ENCODE measurements at regions not wholly inside any gene's neighbourhood (a gene's known extent, or its start where the extent isn't known, plus 50 kb on each side); places are given as distances from the start of the nearest gene placed in this dataset.

- Histone ChIP-seq H3K27me3 (peaks cover 13% of the 10 kb centered on the region), H3K4me1 (ENCODE audit: control insufficient read depth in 1 of 2, insufficient read depth in 1 of 2, low read depth in 1 of 2, low read length in 1 of 2) (no peaks in the 10 kb centered on the region), H3K4me3 (ENCODE audit: low read depth in 1 of 2, low read length in 1 of 2) (no peak overlapping the region), H3K9me3 (no peaks in the 10 kb centered on the region), H3K36me3 (no peaks in the 10 kb centered on the region), H3K27ac (no peak overlapping the region)
- TF ChIP-seq CTCF (IDR thresholded peaks at IDR 0.05): no peak
Measured at GRCh38 chr7:55657654-55658053, 85.4 kb upstream of the VOPP1 start.

DNA sequence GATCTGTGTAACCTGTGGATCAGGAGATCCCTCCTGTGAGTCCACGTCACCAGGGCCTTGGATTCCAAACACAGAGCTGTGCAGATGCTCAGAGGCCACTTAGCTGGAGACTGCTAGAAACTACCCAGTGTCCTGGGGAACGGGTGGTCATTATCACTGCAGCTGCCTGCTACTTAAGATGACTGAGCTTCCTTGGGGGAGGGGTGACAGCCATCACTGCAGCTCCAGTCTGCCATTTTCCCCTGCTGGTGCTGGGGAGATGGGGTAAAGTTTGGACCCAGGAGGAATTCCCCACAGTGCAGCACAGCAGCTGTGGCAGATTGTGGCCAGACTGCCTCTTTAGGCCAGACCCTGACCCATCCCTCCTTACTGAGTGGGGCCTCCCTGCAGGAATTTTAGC lies 78.8 kb upstream of the VOPP1 start:
- Histone ChIP-seq H3K9me3 (no peaks in the 10 kb centered on the region), H3K4me1 (ENCODE audit: control insufficient read depth in 1 of 2, insufficient read depth in 1 of 2, low read depth in 1 of 2, low read length in 1 of 2) (no peaks in the 10 kb centered on the region), H3K4me3 (ENCODE audit: low read depth in 1 of 2, low read length in 1 of 2) (no peak overlapping the region), H3K27me3 (peaks cover 9% of the 10 kb centered on the region), H3K36me3 (no peaks in the 10 kb centered on the region), H3K27ac (no peak overlapping the region)
- TF ChIP-seq CTCF (IDR thresholded peaks at IDR 0.05): no peak

- H3K36me3 ChIP-seq: no peaks in the 10 kb centered on the region
- H3K27ac ChIP-seq: no peak overlapping the region
- no peak for TF ChIP-seq CTCF (IDR thresholded peaks at IDR 0.05)
- H3K27me3 ChIP-seq: no peaks in the 10 kb centered on the region
- no peak overlapping the region for H3K4me3 ChIP-seq (ENCODE audit: low read depth in 1 of 2, low read length in 1 of 2)
- no peaks in the 10 kb centered on the region for H3K4me1 ChIP-seq (ENCODE audit: control insufficient read depth in 1 of 2, insufficient read depth in 1 of 2, low read depth in 1 of 2, low read length in 1 of 2)
- no peaks in the 10 kb centered on the region for H3K9me3 ChIP-seq
Measured at GRCh38 chr7:55649238-55649637, 76.9 kb upstream of the VOPP1 start.

- H3K27me3 ChIP-seq: no peaks in the 10 kb centered on the region
- no peak overlapping the region for H3K4me3 ChIP-seq (ENCODE audit: low read depth in 1 of 2, low read length in 1 of 2)
- H3K36me3 ChIP-seq: no peaks in the 10 kb centered on the region
- no peaks in the 10 kb centered on the region for H3K9me3 ChIP-seq
- TF ChIP-seq CTCF (IDR thresholded peaks at IDR 0.05): no peak
- peaks cover 0 to 4% of the 10 kb centered on the region in 2 experiments for H3K4me1 ChIP-seq (ENCODE audit: control insufficient read depth in 1 of 2, insufficient read depth in 1 of 2, low read depth in 1 of 2, low read length in 1 of 2)
- H3K27ac ChIP-seq: no peak overlapping the region
Measured at GRCh38 chr7:55644567-55644966, 72.3 kb upstream of the VOPP1 start.

GRCh38 chr7:55642266-55642665 lies 70.0 kb upstream of the VOPP1 start:
- no peaks in the 10 kb centered on the region for H3K36me3 ChIP-seq
- H3K9me3 ChIP-seq: no peaks in the 10 kb centered on the region
- TF ChIP-seq CTCF (IDR thresholded peaks at IDR 0.05): no peak
- peaks cover 7% of the 10 kb centered on the region for H3K27me3 ChIP-seq
- no peak overlapping the region for H3K27ac ChIP-seq
- peaks cover 0 to 4% of the 10 kb centered on the region in 2 experiments for H3K4me1 ChIP-seq (ENCODE audit: control insufficient read depth in 1 of 2, insufficient read depth in 1 of 2, low read depth in 1 of 2, low read length in 1 of 2)
- no peak overlapping the region for H3K4me3 ChIP-seq (ENCODE audit: low read depth in 1 of 2, low read length in 1 of 2)

GRCh38 chr7:55641811-55642210 lies 69.5 kb upstream of the VOPP1 start:
- H3K27me3 ChIP-seq: peaks cover 7% of the 10 kb centered on the region
- no peaks in the 10 kb centered on the region for H3K9me3 ChIP-seq
- H3K4me3 ChIP-seq (ENCODE audit: low read depth in 1 of 2, low read length in 1 of 2): no peak overlapping the region
- peaks cover 0 to 4% of the 10 kb centered on the region in 2 experiments for H3K4me1 ChIP-seq (ENCODE audit: control insufficient read depth in 1 of 2, insufficient read depth in 1 of 2, low read depth in 1 of 2, low read length in 1 of 2)
- no peaks in the 10 kb centered on the region for H3K36me3 ChIP-seq
- TF ChIP-seq CTCF (IDR thresholded peaks at IDR 0.05): no peak
- no peak overlapping the region for H3K27ac ChIP-seq

Measured in neutrophil (primary cell).